ENCODE measurements at regions not wholly inside any gene's neighbourhood (a gene's known extent, or its start where the extent isn't known, plus 50 kb on each side); places are given as distances from the start of the nearest gene placed in this dataset.

GRCh38 chr6:156559162-156559690, 218.0 kb upstream of the ARID1B start:
- H3F3A ChIP-seq (ENCODE audit: insufficient read depth, low read length) = no peaks in the 10 kb centered on the region
- H3K4me2 ChIP-seq (ENCODE audit: low read depth, low read length) = no peak overlapping the region
- H3K4me1 ChIP-seq (ENCODE audit: low read length) = no peaks in the 10 kb centered on the region
- H3K27me3 ChIP-seq (replicated peaks; ENCODE audit: insufficient read depth, low read length) = no peaks in the 10 kb centered on the region
- no peaks in the 10 kb centered on the region for H4K20me1 ChIP-seq (ENCODE audit: insufficient read depth, low read length)
- no peak overlapping the region for H3K27ac ChIP-seq (ENCODE audit: low read length)
- H3K36me3 ChIP-seq (replicated peaks; ENCODE audit: insufficient read depth, low read length) = no peaks in the 10 kb centered on the region
- H3K79me2 ChIP-seq (ENCODE audit: low read length) = no peaks in the 10 kb centered on the region
- DNase-seq = no peak
- H3K9ac ChIP-seq (ENCODE audit: low read length) = no peak overlapping the region
- H3K4me3 ChIP-seq (ENCODE audit: low read length) = no peak overlapping the region
- H3K9me3 ChIP-seq (replicated peaks; ENCODE audit: insufficient read depth, low read length) = no peaks in the 10 kb centered on the region
- no peaks in the 10 kb centered on the region for H3K9me2 ChIP-seq (replicated peaks; ENCODE audit: insufficient read depth, low read length)
- H2AFZ ChIP-seq (ENCODE audit: low read length) = no peak overlapping the region
- no peak for TF ChIP-seq EZH2phosphoT487 (IDR thresholded peaks at IDR 0.05; ENCODE audit: low read length)
- TF ChIP-seq, protein P1, sequence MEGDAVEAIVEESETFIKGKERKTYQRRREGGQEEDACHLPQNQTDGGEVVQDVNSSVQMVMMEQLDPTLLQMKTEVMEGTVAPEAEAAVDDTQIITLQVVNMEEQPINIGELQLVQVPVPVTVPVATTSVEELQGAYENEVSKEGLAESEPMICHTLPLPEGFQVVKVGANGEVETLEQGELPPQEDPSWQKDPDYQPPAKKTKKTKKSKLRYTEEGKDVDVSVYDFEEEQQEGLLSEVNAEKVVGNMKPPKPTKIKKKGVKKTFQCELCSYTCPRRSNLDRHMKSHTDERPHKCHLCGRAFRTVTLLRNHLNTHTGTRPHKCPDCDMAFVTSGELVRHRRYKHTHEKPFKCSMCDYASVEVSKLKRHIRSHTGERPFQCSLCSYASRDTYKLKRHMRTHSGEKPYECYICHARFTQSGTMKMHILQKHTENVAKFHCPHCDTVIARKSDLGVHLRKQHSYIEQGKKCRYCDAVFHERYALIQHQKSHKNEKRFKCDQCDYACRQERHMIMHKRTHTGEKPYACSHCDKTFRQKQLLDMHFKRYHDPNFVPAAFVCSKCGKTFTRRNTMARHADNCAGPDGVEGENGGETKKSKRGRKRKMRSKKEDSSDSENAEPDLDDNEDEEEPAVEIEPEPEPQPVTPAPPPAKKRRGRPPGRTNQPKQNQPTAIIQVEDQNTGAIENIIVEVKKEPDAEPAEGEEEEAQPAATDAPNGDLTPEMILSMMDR (IDR thresholded peaks at IDR 0.05; ENCODE audit: low read length) = no peak
- no peak for TF ChIP-seq EZH2 (optimal IDR thresholded peaks at IDR 0.05; ENCODE audit: low read depth, low read length)

GRCh38 chr6:156557911-156558259, 219.3 kb upstream of the ARID1B start:
- H3K4me2 ChIP-seq (ENCODE audit: low read depth, low read length) = no peak overlapping the region
- no peaks in the 10 kb centered on the region for H3K9me3 ChIP-seq (replicated peaks; ENCODE audit: insufficient read depth, low read length)
- no peak overlapping the region for H2AFZ ChIP-seq (ENCODE audit: low read length)
- H3K4me3 ChIP-seq (ENCODE audit: low read length) = no peak overlapping the region
- no peaks in the 10 kb centered on the region for H3F3A ChIP-seq (ENCODE audit: insufficient read depth, low read length)
- H3K79me2 ChIP-seq (ENCODE audit: low read length) = no peaks in the 10 kb centered on the region
- H3K4me1 ChIP-seq (ENCODE audit: low read length) = no peaks in the 10 kb centered on the region
- H3K36me3 ChIP-seq (replicated peaks; ENCODE audit: insufficient read depth, low read length) = no peaks in the 10 kb centered on the region
- H3K27me3 ChIP-seq (replicated peaks; ENCODE audit: insufficient read depth, low read length) = no peaks in the 10 kb centered on the region
- TF ChIP-seq, protein P1 (IDR thresholded peaks at IDR 0.05; ENCODE audit: low read length) = no peak
- TF ChIP-seq EZH2phosphoT487 (IDR thresholded peaks at IDR 0.05; ENCODE audit: low read length) (no peak), EZH2 (optimal IDR thresholded peaks at IDR 0.05; ENCODE audit: low read depth, low read length) (no peak)
- H3K27ac ChIP-seq (ENCODE audit: low read length) = no peak overlapping the region
- H4K20me1 ChIP-seq (ENCODE audit: insufficient read depth, low read length) = no peaks in the 10 kb centered on the region
- no peak overlapping the region for H3K9ac ChIP-seq (ENCODE audit: low read length)
- DNase-seq = no peak
- H3K9me2 ChIP-seq (replicated peaks; ENCODE audit: insufficient read depth, low read length) = no peaks in the 10 kb centered on the region

DNA sequence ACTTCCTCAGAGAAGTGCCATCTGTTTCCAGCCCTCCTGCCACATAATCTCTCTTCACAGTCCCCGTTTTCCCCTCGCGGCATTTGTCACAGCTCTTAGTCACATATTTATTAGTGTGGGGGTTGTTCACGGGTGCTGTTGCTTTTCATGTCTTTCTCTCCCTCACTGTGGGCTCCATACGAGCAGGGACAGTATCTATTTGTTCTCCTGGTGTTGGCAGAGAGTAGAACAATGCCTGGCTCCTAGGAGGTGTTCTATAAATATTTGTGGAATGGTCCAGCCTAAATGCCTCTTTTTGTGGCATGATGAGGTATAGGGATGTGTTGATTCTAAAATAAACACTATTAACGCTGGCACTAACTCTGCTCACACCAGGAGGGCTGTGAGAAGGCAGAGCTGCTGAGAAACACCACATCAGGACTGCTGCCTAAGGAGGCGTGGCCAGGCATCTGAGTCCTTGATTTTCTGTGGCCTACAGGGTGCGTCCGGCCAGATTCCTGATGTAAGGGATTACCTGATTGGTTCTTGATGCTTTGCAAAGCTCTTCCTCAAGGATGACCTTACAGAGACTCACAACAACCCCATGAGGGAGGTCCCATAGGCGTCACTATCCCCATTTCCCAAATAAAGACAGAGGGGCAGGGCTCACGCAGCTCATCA, 219.8 kb upstream of the ARID1B start:
- Histone ChIP-seq H3K79me2 (ENCODE audit: low read length) (no peaks in the 10 kb centered on the region), H3K4me2 (ENCODE audit: low read depth, low read length) (no peak overlapping the region), H3K27me3 (replicated peaks; ENCODE audit: insufficient read depth, low read length) (no peaks in the 10 kb centered on the region), H3F3A (ENCODE audit: insufficient read depth, low read length) (no peaks in the 10 kb centered on the region), H3K4me3 (ENCODE audit: low read length) (no peak overlapping the region), H3K4me1 (ENCODE audit: low read length) (no peaks in the 10 kb centered on the region), H2AFZ (ENCODE audit: low read length) (no peak overlapping the region), H3K36me3 (replicated peaks; ENCODE audit: insufficient read depth, low read length) (no peaks in the 10 kb centered on the region), H4K20me1 (ENCODE audit: insufficient read depth, low read length) (no peaks in the 10 kb centered on the region), H3K9ac (ENCODE audit: low read length) (no peak overlapping the region), H3K9me3 (replicated peaks; ENCODE audit: insufficient read depth, low read length) (no peaks in the 10 kb centered on the region), H3K9me2 (replicated peaks; ENCODE audit: insufficient read depth, low read length) (no peaks in the 10 kb centered on the region), H3K27ac (ENCODE audit: low read length) (no peak overlapping the region)
- no peak for TF ChIP-seq EZH2phosphoT487 (IDR thresholded peaks at IDR 0.05; ENCODE audit: low read length)
- TF ChIP-seq EZH2 (optimal IDR thresholded peaks at IDR 0.05; ENCODE audit: low read depth, low read length) = no peak
- TF ChIP-seq, protein P1 (IDR thresholded peaks at IDR 0.05; ENCODE audit: low read length) = no peak
- no peak for DNase-seq
